HG03575 (cell line): ENCODE measurements at regions not wholly inside any gene's neighbourhood (a gene's known extent, or its start where the extent isn't known, plus 50 kb on each side); places are given as distances from the start of the nearest gene placed in this dataset.

Experiments
- ATAC-seq: cut with Tn5 transposase; IDR thresholded peaks from one replicate; pipeline ENCODE4 v1.9.1; 2021; ENCODE audit not compliant: unreplicated experiment, insufficient number of reproducible peaks, low FRiP score; ENCODE audit errors: extremely low read depth

DNA sequence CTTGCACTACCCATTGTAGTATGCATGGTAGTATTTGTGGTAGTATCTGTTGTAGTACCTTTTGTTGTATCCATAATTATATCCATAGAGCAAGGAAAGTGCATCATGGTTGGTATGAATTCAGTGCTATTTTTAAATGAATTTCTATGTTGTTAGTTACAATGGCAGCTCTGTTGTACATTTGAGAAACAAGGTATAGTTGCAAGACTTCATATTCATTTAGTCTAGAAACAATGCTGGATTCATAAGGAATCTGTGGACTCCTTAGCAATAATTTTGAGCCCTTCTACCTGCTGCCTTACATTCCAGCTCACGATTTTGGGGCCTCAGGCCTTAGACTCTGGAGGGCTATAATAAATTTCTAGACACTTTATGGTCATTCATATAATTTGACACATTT is 141.8 kb downstream of the FAM43A start:
- ATAC-seq = no peak

DNA sequence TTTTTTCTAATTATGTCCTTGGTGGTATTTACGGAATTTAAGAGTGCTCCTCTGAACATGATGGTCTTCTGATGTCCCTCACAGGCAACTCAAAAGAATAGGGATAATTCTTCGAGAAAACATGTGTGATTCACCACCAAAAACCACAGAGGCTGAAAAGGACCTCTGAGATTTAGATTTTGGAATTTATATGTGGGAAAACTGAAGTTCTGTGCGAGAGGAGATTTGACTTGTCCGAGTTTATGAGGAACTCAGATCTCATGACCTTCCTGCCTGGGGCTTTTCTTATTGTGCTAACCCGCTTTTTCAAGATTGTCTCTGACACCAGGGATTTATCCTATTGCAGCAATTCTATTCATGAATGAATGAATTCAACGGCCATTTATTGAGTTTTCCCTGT is 142.4 kb downstream of the FAM43A start:
- ATAC-seq = no peak

GRCh38 chr3:194828926-194829325 is 143.2 kb downstream of the FAM43A start:
- ATAC-seq = no peak

DNA sequence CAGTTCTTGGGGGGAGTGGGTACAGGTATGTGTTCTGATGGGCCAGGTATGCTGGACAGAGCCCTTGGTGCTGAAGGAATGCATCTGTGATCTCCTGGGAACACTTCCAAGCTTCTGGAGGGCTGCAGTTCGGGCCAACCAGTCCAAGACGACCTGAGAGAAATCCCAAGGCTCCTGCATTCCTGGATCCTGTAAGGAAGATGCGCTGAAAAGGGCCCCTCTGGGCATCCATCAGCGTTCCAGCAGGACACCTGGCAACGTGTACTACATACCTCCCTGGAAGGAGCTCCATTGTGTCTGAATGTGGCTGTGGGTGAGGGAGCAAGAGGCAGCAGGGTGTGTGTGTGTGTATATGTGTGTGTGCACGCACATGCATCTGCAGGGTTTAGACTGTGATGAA is 144.7 kb downstream of the FAM43A start:
- ATAC-seq = no peak

GRCh38 chr3:194830978-194831377 is 145.3 kb downstream of the FAM43A start:
- no peak for ATAC-seq

DNA sequence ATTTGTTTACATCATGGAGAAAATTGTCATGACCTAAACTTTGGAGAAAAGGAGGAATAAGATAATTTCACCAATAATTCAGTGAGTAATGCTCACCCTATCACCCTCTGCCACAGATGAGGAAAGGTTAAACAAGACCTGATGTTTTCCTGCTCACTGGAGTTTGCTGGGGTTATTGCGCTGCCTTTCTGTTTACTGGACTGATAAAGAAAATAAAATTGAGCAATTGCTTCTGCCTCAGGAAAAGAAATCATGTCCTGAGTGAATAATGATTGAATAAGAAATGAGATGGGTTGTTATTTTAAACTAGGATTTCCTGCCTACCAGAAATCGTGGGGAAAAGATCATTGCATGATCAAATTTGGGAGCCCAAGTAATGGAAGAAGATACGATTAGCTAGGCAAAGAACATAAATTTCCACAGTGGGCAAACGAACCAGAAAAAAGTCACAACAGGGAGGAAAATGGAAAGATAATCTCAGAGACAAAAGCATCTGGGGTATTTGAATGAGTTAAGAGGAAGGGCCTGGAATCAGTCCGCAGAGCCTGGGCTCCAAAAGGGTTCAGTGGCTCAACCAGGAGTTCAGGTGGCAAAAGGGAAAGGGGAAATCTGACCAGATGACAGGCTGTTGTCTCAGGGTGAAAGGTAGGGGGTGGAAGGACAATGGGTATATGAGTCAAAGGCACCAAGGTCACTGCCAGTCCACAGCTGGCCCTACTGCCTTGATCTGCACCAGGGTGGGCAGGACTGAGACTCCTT is 146.8 kb downstream of the FAM43A start:
- no peak for ATAC-seq

GRCh38 chr3:194833114-194833910 is 147.6 kb downstream of the FAM43A start:
- no peak for ATAC-seq

DNA sequence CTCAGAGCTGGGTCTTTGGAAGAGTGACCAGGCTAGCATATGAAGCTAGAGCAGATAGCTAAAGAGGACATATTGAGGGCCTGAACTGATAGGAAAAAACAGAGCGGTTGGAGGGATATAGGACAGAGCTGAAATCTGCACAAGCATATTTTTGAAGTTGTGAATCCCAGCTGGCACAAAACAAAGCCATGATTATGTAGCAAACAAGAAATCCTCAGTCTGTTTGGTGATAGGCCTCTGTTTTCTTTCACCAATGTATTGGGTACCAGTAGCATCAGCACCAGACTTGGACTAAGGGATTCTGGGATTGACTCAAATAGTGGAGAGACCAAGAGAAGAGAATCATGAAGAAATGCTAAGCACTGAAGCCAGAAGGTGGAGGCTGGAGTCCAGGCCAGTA is 151.0 kb downstream of the FAM43A start:
- ATAC-seq = no peak

- ATAC-seq = no peak
Observed at GRCh38 chr3:194837457-194838127, 151.9 kb downstream of the FAM43A start.

- no peak for ATAC-seq
Observed at GRCh38 chr3:194838236-194838635, 152.6 kb downstream of the FAM43A start.

DNA sequence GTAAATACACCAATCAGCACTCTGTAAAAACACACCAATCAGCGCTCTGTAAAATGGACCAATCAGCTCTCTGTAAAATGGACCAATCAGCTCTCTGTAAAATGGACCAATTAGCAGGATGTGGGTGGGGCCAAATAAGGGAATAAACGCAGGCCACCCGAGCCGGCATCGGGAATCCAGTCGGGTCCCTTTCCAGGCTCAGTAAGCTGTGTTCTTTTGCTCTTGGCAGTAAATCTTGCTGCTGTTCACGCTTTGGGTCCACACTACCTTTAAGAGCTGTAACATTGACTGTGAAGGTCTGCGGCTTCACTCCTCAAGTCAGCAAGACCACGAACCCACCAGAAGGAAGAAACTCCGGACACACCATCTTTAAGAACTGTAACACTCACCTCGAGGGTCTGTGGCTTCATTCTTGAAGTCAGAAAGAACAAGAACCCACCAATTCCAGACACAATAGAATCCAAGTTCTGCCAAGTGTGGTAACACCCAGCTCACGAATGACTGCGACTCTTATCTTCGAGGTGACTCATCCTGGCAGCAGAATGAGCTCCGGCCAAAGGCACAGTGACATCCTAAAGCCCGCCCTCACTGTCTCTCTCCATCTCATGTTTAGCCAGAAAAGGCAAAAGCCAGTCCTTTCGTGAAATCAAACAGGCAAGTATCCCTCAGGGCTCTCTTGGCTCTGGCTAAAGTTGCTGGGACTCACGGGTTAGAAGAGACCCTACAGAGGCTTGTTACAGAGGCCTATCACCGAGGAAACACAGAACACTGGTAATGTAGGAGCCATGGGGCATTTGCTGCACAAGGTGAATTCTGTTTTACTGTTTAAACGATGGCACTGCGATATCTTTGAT is 155.2 kb downstream of the FAM43A start:
- ATAC-seq = no peak

- no peak for ATAC-seq
Observed at GRCh38 chr3:194841515-194841841, 155.8 kb downstream of the FAM43A start.

DNA sequence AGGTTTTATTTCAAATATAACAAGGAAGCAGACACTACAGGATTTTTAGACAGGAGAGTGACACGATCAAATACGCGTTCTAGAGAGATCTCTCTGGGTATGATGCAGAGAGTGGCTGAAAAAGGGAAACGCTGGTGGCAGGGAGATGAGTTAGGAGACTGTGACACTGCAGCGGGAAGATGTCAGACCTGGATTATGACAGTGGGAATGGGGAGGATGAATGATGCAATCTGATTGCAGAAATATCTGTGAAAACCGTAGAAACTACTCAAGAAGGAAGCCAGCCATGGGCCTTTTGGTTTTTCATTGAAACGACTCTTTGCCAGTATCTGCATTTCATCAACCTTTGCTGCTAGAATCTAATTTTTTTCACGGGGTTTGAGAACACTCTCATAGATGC is 157.9 kb downstream of the FAM43A start:
- no peak for ATAC-seq

DNA sequence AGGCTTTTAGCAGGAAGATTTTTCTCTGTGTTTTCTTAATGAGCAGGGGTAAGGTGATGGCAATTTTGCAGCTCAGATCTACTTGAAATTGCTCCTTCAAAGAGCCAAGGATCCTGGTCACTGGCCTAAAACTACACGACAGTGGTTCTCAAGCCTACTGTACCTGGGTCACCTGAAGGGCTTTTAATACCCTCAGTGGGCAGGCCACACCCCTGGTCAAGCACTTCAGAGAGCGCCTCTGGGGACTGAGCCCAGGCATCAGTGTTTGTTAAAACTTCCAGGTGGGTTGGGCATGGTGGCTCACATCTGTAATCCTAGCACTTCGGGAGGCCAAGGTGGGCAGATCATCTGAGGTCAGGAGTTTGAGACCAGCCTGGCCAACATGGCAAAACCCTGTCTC is 158.4 kb downstream of the FAM43A start:
- no peak for ATAC-seq

DNA sequence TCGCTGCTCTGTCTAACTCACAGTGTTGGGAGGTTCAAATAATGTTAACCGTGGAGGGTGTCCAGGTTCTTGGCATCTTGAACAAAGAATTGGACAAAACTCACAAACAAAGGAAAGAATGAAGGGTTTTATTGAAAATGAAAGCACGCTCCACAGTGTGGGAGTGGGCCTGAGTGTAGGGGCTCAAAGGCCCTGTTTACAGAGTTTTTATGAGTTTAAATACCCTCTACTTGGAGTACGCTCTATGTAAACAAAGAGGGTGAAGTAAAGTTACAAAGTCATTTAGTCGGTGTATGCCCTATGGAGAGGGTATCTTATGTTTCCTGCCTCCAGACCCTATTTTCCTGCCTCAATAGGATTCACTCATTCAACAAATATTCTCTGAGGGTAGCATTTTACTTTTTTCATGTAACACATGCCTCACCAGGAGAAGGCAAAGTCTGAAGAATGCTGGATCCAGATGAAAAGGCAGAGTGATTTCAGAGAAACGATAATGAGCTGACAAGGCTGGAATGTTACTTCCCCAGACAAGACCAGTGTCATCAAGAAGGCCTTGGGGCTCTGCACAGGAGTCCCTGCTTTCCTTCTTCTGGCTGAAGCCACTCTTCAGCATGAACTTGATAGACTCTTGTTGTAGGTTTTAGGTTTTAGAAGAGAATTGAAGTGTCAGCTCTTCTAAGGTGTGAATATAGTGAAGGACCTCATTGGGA is 163.6 kb downstream of the FAM43A start:
- no peak for ATAC-seq

- no peak for ATAC-seq
Observed at GRCh38 chr3:194851254-194851653, 165.6 kb downstream of the FAM43A start.

GRCh38 chr3:194851941-194852340 is 166.3 kb downstream of the FAM43A start:
- no peak for ATAC-seq

- no peak for ATAC-seq
Observed at GRCh38 chr3:194852345-194852744, 166.7 kb downstream of the FAM43A start.
